DOHH2 (cell line): ENCODE measurements at regions not wholly inside any gene's neighbourhood (a gene's known extent, or its start where the extent isn't known, plus 50 kb on each side); places are given as distances from the start of the nearest gene placed in this dataset.

Experiments
- H3F3A ChIP-seq: fragments of 200-600 bp; sonication (generic), shearing (Covaris generic); 2 replicates; pipeline ENCODE4 v1.6.0; 2016; ENCODE audit warnings: antibody characterized with exemption, mild to moderate bottlenecking; ENCODE audit not compliant: control insufficient read depth, insufficient read depth
- H3K27ac ChIP-seq: fragments of 200-600 bp; sonication (generic); 2 replicates; pipeline ENCODE4 v1.5.1; 2014; ENCODE audit warnings: low read depth, mild to moderate bottlenecking, low read length, moderate library complexity
- H3K27me3 ChIP-seq: fragments of 200-600 bp; sonication (generic); 2 replicates; pipeline ENCODE4 v1.6.1; 2014; ENCODE audit warnings: mild to moderate bottlenecking, low read length, mixed read lengths; ENCODE audit not compliant: control insufficient read depth
- H3K36me3 ChIP-seq: fragments of 200-600 bp; sonication (generic); 2 replicates; pipeline ENCODE4 v1.6.1; 2014; ENCODE audit warnings: mild to moderate bottlenecking, low read length, moderate library complexity, mixed read lengths; ENCODE audit not compliant: control insufficient read depth
- H3K4me1 ChIP-seq: fragments of 200-600 bp; sonication (generic); 2 replicates; pipeline ENCODE4 v1.6.1; 2014; ENCODE audit warnings: mild to moderate bottlenecking, low read length, mixed read lengths; ENCODE audit not compliant: control insufficient read depth
- H3K4me2 ChIP-seq: fragments of 200-600 bp; sonication (generic); 2 replicates; pipeline ENCODE4 v1.6.0; 2014; ENCODE audit warnings: mild to moderate bottlenecking, low read length, moderate library complexity
- H3K4me3 ChIP-seq: fragments of 200-600 bp; sonication (generic); 2 replicates; pipeline ENCODE4 v1.5.1; 2014; ENCODE audit warnings: mild to moderate bottlenecking, low read length, mixed read lengths
- H3K79me2 ChIP-seq: fragments of 200-600 bp; sonication (generic); 2 replicates; pipeline ENCODE4 v1.6.1; 2014; ENCODE audit warnings: mild to moderate bottlenecking, low read length, mixed read lengths; ENCODE audit not compliant: control insufficient read depth
- H3K9me2 ChIP-seq: fragments of 200-600 bp; sonication (generic); replicated peaks from 2 replicates; pipeline ENCODE4 v1.6.1; 2014; ENCODE audit warnings: mild to moderate bottlenecking, low read length, mixed read lengths; ENCODE audit not compliant: control insufficient read depth
- H3K9me3 ChIP-seq: fragments of 200-600 bp; sonication (generic); 2 replicates; pipeline ENCODE4 v1.6.1; 2014; ENCODE audit warnings: antibody characterized with exemption, low read length, mixed read lengths; ENCODE audit not compliant: control insufficient read depth, insufficient read depth
- H4K20me1 ChIP-seq: fragments of 200-600 bp; sonication (generic); 2 replicates; pipeline ENCODE4 v1.6.0; 2014; ENCODE audit warnings: low read depth, mild to moderate bottlenecking, antibody characterized with exemption, low read length, moderate library complexity; ENCODE audit not compliant: control insufficient read depth, insufficient read depth
- EZH2phosphoT487 ChIP-seq: fragments of 200-600 bp; sonication (generic); IDR thresholded peaks from 2 replicates; pipeline ENCODE4 v1.6.1; 2017; ENCODE audit warnings: borderline replicate concordance, mild to moderate bottlenecking, antibody characterized with exemption, low read length, moderate library complexity, mixed read lengths
- TF ChIP-seq, protein P1 (sequence below): fragments of 200-600 bp; sonication (generic); IDR thresholded peaks from one replicate; pipeline ENCODE4 v1.5.1; 2014; ENCODE audit warnings: antibody characterized with exemption, mild to moderate bottlenecking, low read depth, low read length; ENCODE audit not compliant: poor library complexity, severe bottlenecking

- Histone ChIP-seq H3K27me3 (no peaks in the 10 kb centered on the region), H3K4me3 (no peak overlapping the region), H3K4me1 (peaks cover 51% of the 10 kb centered on the region), H3K9me3 (no peaks in the 10 kb centered on the region), H3K9me2 (no peaks in the 10 kb centered on the region), H3K79me2 (no peaks in the 10 kb centered on the region), H3K27ac (no peak overlapping the region), H3F3A (no peaks in the 10 kb centered on the region), H4K20me1 (no peaks in the 10 kb centered on the region), H3K36me3 (no peaks in the 10 kb centered on the region), H3K4me2 (peak overlapping the region; percentile 49; the same call in 1 of the 2 replicates)
- TF ChIP-seq EZH2phosphoT487 = no peak
- TF ChIP-seq, protein P1, sequence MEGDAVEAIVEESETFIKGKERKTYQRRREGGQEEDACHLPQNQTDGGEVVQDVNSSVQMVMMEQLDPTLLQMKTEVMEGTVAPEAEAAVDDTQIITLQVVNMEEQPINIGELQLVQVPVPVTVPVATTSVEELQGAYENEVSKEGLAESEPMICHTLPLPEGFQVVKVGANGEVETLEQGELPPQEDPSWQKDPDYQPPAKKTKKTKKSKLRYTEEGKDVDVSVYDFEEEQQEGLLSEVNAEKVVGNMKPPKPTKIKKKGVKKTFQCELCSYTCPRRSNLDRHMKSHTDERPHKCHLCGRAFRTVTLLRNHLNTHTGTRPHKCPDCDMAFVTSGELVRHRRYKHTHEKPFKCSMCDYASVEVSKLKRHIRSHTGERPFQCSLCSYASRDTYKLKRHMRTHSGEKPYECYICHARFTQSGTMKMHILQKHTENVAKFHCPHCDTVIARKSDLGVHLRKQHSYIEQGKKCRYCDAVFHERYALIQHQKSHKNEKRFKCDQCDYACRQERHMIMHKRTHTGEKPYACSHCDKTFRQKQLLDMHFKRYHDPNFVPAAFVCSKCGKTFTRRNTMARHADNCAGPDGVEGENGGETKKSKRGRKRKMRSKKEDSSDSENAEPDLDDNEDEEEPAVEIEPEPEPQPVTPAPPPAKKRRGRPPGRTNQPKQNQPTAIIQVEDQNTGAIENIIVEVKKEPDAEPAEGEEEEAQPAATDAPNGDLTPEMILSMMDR = no peak
These were observed 222.5 kb downstream of the ZNF608 start for GRCh38 chr5:124523897-124524296.

DNA sequence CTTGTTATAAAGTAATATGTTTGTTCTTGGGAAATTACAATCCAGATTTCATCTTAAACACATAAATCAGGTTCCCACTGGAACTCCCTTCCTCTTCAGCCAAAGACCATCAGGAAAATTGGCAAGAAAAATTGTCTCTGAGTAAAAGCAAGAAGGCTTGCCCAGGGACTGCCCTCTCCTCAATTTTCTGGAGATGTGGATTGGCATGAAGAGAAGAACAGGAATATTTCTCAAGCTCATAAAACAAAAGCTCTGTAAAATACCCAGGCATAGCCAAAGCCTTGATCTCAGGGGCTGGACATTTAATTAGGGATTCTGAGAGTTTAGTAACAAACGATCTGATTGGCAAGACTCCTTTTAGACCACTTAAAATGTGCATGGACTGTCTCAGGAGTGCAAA lies 223.4 kb downstream of the ZNF608 start:
- Histone ChIP-seq H3K27ac (no peak overlapping the region), H3K27me3 (no peaks in the 10 kb centered on the region), H3K4me1 (peaks cover 52% of the 10 kb centered on the region), H3K36me3 (no peaks in the 10 kb centered on the region), H4K20me1 (no peaks in the 10 kb centered on the region), H3K4me2 (no peak overlapping the region), H3K9me3 (no peaks in the 10 kb centered on the region), H3K4me3 (no peak overlapping the region), H3K9me2 (no peaks in the 10 kb centered on the region), H3F3A (no peaks in the 10 kb centered on the region), H3K79me2 (no peaks in the 10 kb centered on the region)
- TF ChIP-seq EZH2phosphoT487 = no peak
- TF ChIP-seq, protein P1 = no peak

GRCh38 chr5:124521461-124522230 lies 224.8 kb downstream of the ZNF608 start:
- no peaks in the 10 kb centered on the region for H3F3A ChIP-seq
- H3K27me3 ChIP-seq = no peaks in the 10 kb centered on the region
- H3K4me1 ChIP-seq = peaks cover 42% of the 10 kb centered on the region
- no peak overlapping the region for H3K4me2 ChIP-seq
- no peaks in the 10 kb centered on the region for H3K36me3 ChIP-seq
- H3K9me2 ChIP-seq = no peaks in the 10 kb centered on the region
- TF ChIP-seq, protein P1 = no peak
- TF ChIP-seq EZH2phosphoT487 = no peak
- H3K9me3 ChIP-seq = no peaks in the 10 kb centered on the region
- H3K27ac ChIP-seq = no peak overlapping the region
- no peaks in the 10 kb centered on the region for H3K79me2 ChIP-seq
- no peak overlapping the region for H3K4me3 ChIP-seq
- H4K20me1 ChIP-seq = no peaks in the 10 kb centered on the region
